Neuronal stem cell (in vitro differentiated cells): ENCODE measurements at regions not wholly inside any gene's neighbourhood (a gene's known extent, or its start where the extent isn't known, plus 50 kb on each side); places are given as distances from the start of the nearest gene placed in this dataset.

Source experiments
- DNase-seq: peaks from one replicate; pipeline ENCODE4 v3.0.0-alpha.2; 2013; ENCODE audit warnings: low spot score
- H2AFZ ChIP-seq: one replicate; pipeline ENCODE4 v1.6.1; 2013; ENCODE audit warnings: mild to moderate bottlenecking, low read length, inconsistent platforms
- H2AK5ac ChIP-seq: 2 replicates; pipeline ENCODE4 v1.6.1; 2013; ENCODE audit warnings: low read depth, mild to moderate bottlenecking, inconsistent platforms, low read length, moderate library complexity, mixed read lengths
- H2BK120ac ChIP-seq: 2 replicates; pipeline ENCODE4 v1.6.1; 2013; ENCODE audit warnings: low read depth, mild to moderate bottlenecking, inconsistent platforms, low read length, moderate library complexity, mixed read lengths
- H2BK12ac ChIP-seq: one replicate; pipeline ENCODE4 v1.6.1; 2013; ENCODE audit warnings: low read length, inconsistent platforms
- H2BK15ac ChIP-seq: 2 replicates; pipeline ENCODE4 v1.6.1; 2013; ENCODE audit warnings: mild to moderate bottlenecking, low read length, inconsistent platforms, mixed read lengths
- H2BK5ac ChIP-seq: one replicate; pipeline ENCODE4 v1.6.1; 2013; ENCODE audit warnings: inconsistent platforms, mild to moderate bottlenecking, low read length, moderate library complexity
- H3K14ac ChIP-seq: one replicate; pipeline ENCODE4 v1.6.1; 2013; ENCODE audit warnings: low read length, inconsistent platforms
- H3K18ac ChIP-seq: 2 replicates; pipeline ENCODE4 v1.6.1; 2013; ENCODE audit warnings: low read length, inconsistent platforms
- H3K23ac ChIP-seq: 2 replicates; pipeline ENCODE4 v1.6.1; 2013; ENCODE audit warnings: low read depth, mild to moderate bottlenecking, mixed read lengths, low read length, inconsistent platforms; ENCODE audit not compliant: poor library complexity
- H3K27ac ChIP-seq: replicated peaks from 3 replicates; pipeline ENCODE4 v1.5.1; 2013; ENCODE audit warnings: low read length, inconsistent platforms
- H3K27me3 ChIP-seq, 3 experiments: 2 replicates each; pipeline ENCODE4 v1.6.1; 2013; ENCODE audit warnings: low read length in 3 of 3, mild to moderate bottlenecking in 2 of 3, inconsistent platforms in 1 of 3, low read depth in 1 of 3, mixed read lengths in 1 of 3, moderate library complexity in 1 of 3; ENCODE audit not compliant: control insufficient read depth in 3 of 3, insufficient read depth in 3 of 3
- H3K36me3 ChIP-seq, 2 donors: replicated peaks in 1 of 2; 2 replicates each; pipeline ENCODE4 v1.6.1; 2013; ENCODE audit warnings: low read length in 2 of 2; ENCODE audit not compliant: control insufficient read depth in 2 of 2, insufficient read depth in 2 of 2
- H3K4ac ChIP-seq: 2 replicates; pipeline ENCODE4 v1.6.1; 2013; ENCODE audit warnings: inconsistent platforms, mild to moderate bottlenecking, low read length, moderate library complexity
- H3K4me1 ChIP-seq, 2 donors: 1 replicate in 1 of 2; 2 replicates in 1 of 2; pipeline ENCODE4 v1.6.1; 2013; ENCODE audit warnings: low read length in 2 of 2, low read depth in 1 of 2; ENCODE audit not compliant: control insufficient read depth in 2 of 2, insufficient read depth in 1 of 2
- H3K4me2 ChIP-seq: one replicate; pipeline ENCODE4 v1.6.1; 2013; ENCODE audit warnings: mild to moderate bottlenecking, low read length, inconsistent platforms; ENCODE audit not compliant: insufficient read depth, poor library complexity, severe bottlenecking
- H3K4me3 ChIP-seq, 2 donors: 2 replicates each; pipeline ENCODE4 v1.5.1; 2013; ENCODE audit warnings: low read length in 2 of 2, mild to moderate bottlenecking in 2 of 2, inconsistent platforms in 1 of 2, moderate library complexity in 1 of 2
- H3K79me1 ChIP-seq: one replicate; pipeline ENCODE4 v1.6.1; 2013; ENCODE audit warnings: low read depth, mild to moderate bottlenecking, inconsistent platforms, low read length, moderate library complexity
- H3K9ac ChIP-seq: one replicate; pipeline ENCODE4 v1.6.1; 2013; ENCODE audit warnings: mild to moderate bottlenecking, low read depth, low read length, inconsistent platforms; ENCODE audit not compliant: poor library complexity
- H3K9me3 ChIP-seq, 2 donors: replicated peaks in 1 of 2; 2 replicates each; pipeline versions ENCODE3 to v1.6.1; 2013; ENCODE audit warnings: low read length in 2 of 2, mild to moderate bottlenecking in 2 of 2, inconsistent platforms in 1 of 2, low read depth in 1 of 2, mixed read lengths in 1 of 2, moderate library complexity in 1 of 2; ENCODE audit not compliant: control insufficient read depth in 2 of 2, insufficient read depth in 1 of 2
- H4K8ac ChIP-seq: one replicate; pipeline ENCODE4 v1.6.1; 2013; ENCODE audit warnings: low read depth, mild to moderate bottlenecking, inconsistent platforms, low read length, moderate library complexity
- H4K91ac ChIP-seq: one replicate; pipeline ENCODE4 v1.6.1; 2013; ENCODE audit warnings: low read length, low read depth, mild to moderate bottlenecking, inconsistent platforms; ENCODE audit not compliant: poor library complexity
- WGBS, 2 donors: extraction: QIAGEN DNeasy Blood & Tissue Kit; methylation state at CpG; one replicate each; pipeline ENCODE4 v1.1.7; 2013; ENCODE audit warnings: missing lambda C conversion rate in 2 of 2, mixed read lengths in 1 of 2; ENCODE audit not compliant: insufficient read length in 2 of 2, insufficient replicate concordance in 1 of 2; ENCODE audit errors: extremely low coverage in 2 of 2; 5-methylcytosine and 5-hydroxymethylcytosine counted together

GRCh38 chrX:16005917-16006316, 117.4 kb upstream of the GRPR start:
- H3K36me3 ChIP-seq, result no peaks in the 10 kb centered on the region
- H3K27me3 ChIP-seq, result no peaks in the 10 kb centered on the region
- no peak overlapping the region for H3K9ac ChIP-seq
- no peak overlapping the region for H3K4me2 ChIP-seq
- no peaks in the 10 kb centered on the region for H3K79me1 ChIP-seq
- no peaks in the 10 kb centered on the region for H3K4me1 ChIP-seq
- no peak overlapping the region for H3K4ac ChIP-seq
- no peak overlapping the region for H3K4me3 ChIP-seq
- H3K9me3 ChIP-seq, result no peaks in the 10 kb centered on the region
- H2BK15ac ChIP-seq, result no peak overlapping the region
- H3K18ac ChIP-seq, result no peak overlapping the region
- H2BK120ac ChIP-seq, result no peak overlapping the region
- no CpG with 5 or more reads among the region's 2 CpGs for WGBS, 2 donors
- H3K27ac ChIP-seq, result no peak overlapping the region
- DNase-seq, result no peak
- H4K91ac ChIP-seq, result no peak overlapping the region
- no peak overlapping the region for H2BK5ac ChIP-seq
- no peak overlapping the region for H2BK12ac ChIP-seq
- no peak overlapping the region for H2AK5ac ChIP-seq
- H4K8ac ChIP-seq, result no peak overlapping the region
- H3K23ac ChIP-seq, result no peak overlapping the region
- no peak overlapping the region for H3K14ac ChIP-seq
- no peak overlapping the region for H2AFZ ChIP-seq

- WGBS, 2 donors, result no CpG with 5 or more reads among the region's 1 CpG
- DNase-seq, result no peak
- no peak overlapping the region for H3K4me2 ChIP-seq
Observed at GRCh38 chrX:16002185-16002584, 121.2 kb upstream of the GRPR start.

GRCh38 chrX:15998350-15998749, 125.0 kb upstream of the GRPR start:
- no peak overlapping the region for H3K4me2 ChIP-seq
- no peak overlapping the region for H3K4ac ChIP-seq
- H3K23ac ChIP-seq, result no peak overlapping the region
- no peak overlapping the region for H2AK5ac ChIP-seq
- H3K27me3 ChIP-seq, result no peaks in the 10 kb centered on the region
- no peak overlapping the region for H4K91ac ChIP-seq
- no peak overlapping the region for H3K27ac ChIP-seq
- no peak overlapping the region for H2BK5ac ChIP-seq
- H3K14ac ChIP-seq, result no peak overlapping the region
- no peak overlapping the region for H2AFZ ChIP-seq
- H3K9me3 ChIP-seq, result no peaks in the 10 kb centered on the region
- H2BK12ac ChIP-seq, result no peak overlapping the region
- DNase-seq, result no peak
- no peak overlapping the region for H3K9ac ChIP-seq
- no peak overlapping the region for H3K18ac ChIP-seq
- no peak overlapping the region for H2BK120ac ChIP-seq
- no peak overlapping the region for H4K8ac ChIP-seq
- no peaks in the 10 kb centered on the region for H3K4me1 ChIP-seq
- H3K36me3 ChIP-seq, result no peaks in the 10 kb centered on the region
- H3K4me3 ChIP-seq, result no peak overlapping the region
- no peak overlapping the region for H2BK15ac ChIP-seq
- no CpG with 5 or more reads among the region's 2 CpGs for WGBS, 2 donors
- no peaks in the 10 kb centered on the region for H3K79me1 ChIP-seq

More at GRCh38 chrX:16002185-16002584, 121.2 kb upstream of the GRPR start:
- Histone ChIP-seq H3K18ac (no peak overlapping the region), H3K4me1 (no peaks in the 10 kb centered on the region), H3K14ac (no peak overlapping the region), H3K27ac (no peak overlapping the region), H2AK5ac (no peak overlapping the region), H3K36me3 (no peaks in the 10 kb centered on the region), H3K79me1 (no peaks in the 10 kb centered on the region), H3K27me3 (no peaks in the 10 kb centered on the region), H4K91ac (no peak overlapping the region), H4K8ac (no peak overlapping the region), H3K23ac (no peak overlapping the region), H2AFZ (peak overlapping the region; percentile 25), H2BK15ac (no peak overlapping the region), H2BK120ac (no peak overlapping the region), H2BK12ac (no peak overlapping the region), H3K9me3 (no peaks in the 10 kb centered on the region), H2BK5ac (no peak overlapping the region), H3K4ac (no peak overlapping the region), H3K4me3 (no peak overlapping the region), H3K9ac (no peak overlapping the region)

GRCh38 chrX:15989716-15990115, 133.6 kb upstream of the GRPR start:
- Histone ChIP-seq H2BK15ac (no peak overlapping the region), H4K91ac (no peak overlapping the region), H3K4me1 (peaks cover 0 to 11% of the 10 kb centered on the region in 2 donors), H3K27me3 (no peaks in the 10 kb centered on the region), H2AK5ac (no peak overlapping the region), H3K9me3 (no peaks in the 10 kb centered on the region), H3K36me3 (no peaks in the 10 kb centered on the region), H3K79me1 (no peaks in the 10 kb centered on the region), H3K27ac (no peak overlapping the region), H3K4me3 (no peak overlapping the region), H3K4ac (no peak overlapping the region), H2BK5ac (no peak overlapping the region), H3K23ac (no peak overlapping the region), H2BK12ac (no peak overlapping the region), H3K14ac (no peak overlapping the region), H3K9ac (no peak overlapping the region), H2BK120ac (no peak overlapping the region), H3K4me2 (no peak overlapping the region), H4K8ac (no peak overlapping the region), H3K18ac (no peak overlapping the region), H2AFZ (peak overlapping the region; percentile 72)
- no CpG with 5 or more reads among the region's 4 CpGs for WGBS, 2 donors
- DNase-seq, result no peak
